COLO668 (cell line): ENCODE measurements at regions not wholly inside any gene's neighbourhood (a gene's known extent, or its start where the extent isn't known, plus 50 kb on each side); places are given as distances from the start of the nearest gene placed in this dataset.
A peak's percentile ranks its signal among the peaks of the same experiment; 100 is the strongest.
"Not testable (repeated sequence)": the region's sequence is repeated elsewhere in the genome, so short reads cannot be mapped to it uniquely, and the experiment has no call there.

Experiments used
- DNase-seq: peaks from one replicate; lab custom pipeline; 2025; ENCODE audit not compliant: unreplicated experiment; lab: John Stamatoyannopoulos, UW

DNA sequence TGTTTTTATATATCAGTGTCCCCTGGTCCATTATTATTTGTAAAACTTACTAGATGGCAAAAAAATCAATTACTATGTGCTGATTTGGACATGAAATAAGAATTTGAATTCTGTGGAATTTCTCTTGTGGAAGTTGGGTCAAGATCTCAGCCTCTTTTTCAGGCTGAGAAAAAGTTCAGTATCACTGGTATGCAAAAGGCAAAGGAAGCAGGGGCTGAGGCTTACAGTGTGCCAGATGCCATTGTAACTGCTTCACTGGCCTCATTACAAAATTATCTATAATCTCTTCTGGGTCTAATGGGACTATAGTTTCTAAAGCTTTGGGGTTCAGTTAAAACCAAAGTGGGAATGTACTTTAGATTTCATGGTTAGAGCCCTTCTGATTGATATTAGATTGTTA lies 125.9 kb upstream of the SLC7A14 start:
- no peak for DNase-seq

DNA sequence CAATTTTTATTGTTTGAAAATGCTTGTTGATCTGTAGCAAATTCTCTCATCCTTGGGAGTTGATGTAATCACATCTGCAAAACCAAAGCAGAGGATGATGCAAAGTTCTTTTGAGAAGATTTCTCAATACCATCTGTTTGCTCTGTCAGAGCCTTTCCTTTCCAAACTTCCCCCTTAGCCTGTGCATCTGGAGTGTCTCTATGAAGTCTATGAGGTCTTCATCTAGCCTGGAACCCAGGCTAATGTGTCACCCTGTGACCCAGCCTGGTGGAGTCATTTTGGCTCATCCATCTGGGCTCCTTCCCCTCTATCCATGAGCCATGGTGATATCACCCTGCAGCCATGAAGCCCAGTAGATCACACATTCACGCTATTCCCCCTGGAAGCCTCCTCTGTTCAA lies 123.2 kb upstream of the SLC7A14 start:
- DNase-seq = no peak

DNA sequence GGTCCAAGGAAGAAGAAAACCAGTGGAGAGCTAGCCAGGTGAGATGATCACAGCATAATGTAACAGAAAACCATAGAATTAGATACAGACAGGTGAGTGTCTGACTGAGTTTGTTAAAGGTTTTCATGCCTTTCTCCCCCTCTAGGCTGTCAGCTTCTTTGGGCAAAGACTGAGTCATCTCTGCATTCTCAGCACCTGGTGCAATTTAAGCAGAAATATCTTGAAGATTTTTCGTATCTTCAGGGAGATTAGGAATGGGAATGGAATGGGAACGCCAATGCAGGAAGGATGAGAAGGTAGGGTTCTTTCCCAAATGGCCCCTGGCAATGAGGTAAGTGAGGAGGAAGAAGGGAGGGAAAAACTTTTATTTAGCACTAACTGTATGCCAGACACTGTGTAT lies 122.0 kb upstream of the SLC7A14 start:
- no peak for DNase-seq

DNA sequence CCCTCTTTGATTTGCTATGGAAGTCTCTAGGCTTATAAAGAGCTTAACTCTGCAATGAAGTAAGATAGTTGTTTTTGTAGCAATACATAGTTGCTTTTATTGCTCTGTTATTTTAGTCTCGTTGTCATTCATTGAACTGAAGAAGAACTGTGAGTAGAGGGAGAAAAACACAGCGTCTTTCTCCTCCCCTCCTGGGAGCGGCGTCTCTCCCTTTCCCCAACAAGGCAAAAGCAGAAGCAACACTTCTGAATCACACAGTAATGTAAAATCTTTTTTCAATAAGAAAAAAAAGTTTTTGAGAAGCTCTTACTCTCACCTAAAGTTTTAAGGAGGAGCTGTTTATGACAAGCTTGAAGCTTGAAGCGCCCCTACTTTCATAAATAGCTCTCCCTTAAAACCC lies 119.3 kb upstream of the SLC7A14 start:
- DNase-seq = no peak

DNA sequence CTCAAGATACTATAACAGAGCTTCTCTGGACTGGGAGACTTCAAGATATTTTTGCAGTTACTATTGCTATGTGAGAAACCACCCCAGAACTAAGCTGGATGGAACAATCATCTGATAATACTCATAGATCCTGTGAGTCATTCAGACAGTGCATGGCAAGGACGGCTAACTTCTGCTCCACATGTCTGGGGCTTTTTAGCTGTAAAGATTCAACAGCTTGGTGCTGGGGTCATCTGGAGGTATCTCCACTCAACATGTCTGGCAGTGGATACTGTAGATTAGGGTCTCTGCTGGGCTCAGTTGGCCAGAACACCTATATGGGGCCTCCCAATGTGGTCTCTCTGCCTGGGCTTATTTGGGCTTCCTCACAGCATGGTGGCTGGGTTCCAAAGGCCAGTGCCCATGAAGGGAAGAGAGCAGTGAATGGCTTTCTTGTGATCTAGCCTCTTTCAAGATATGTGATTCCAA lies 117.3 kb upstream of the SLC7A14 start:
- DNase-seq = no peak

DNA sequence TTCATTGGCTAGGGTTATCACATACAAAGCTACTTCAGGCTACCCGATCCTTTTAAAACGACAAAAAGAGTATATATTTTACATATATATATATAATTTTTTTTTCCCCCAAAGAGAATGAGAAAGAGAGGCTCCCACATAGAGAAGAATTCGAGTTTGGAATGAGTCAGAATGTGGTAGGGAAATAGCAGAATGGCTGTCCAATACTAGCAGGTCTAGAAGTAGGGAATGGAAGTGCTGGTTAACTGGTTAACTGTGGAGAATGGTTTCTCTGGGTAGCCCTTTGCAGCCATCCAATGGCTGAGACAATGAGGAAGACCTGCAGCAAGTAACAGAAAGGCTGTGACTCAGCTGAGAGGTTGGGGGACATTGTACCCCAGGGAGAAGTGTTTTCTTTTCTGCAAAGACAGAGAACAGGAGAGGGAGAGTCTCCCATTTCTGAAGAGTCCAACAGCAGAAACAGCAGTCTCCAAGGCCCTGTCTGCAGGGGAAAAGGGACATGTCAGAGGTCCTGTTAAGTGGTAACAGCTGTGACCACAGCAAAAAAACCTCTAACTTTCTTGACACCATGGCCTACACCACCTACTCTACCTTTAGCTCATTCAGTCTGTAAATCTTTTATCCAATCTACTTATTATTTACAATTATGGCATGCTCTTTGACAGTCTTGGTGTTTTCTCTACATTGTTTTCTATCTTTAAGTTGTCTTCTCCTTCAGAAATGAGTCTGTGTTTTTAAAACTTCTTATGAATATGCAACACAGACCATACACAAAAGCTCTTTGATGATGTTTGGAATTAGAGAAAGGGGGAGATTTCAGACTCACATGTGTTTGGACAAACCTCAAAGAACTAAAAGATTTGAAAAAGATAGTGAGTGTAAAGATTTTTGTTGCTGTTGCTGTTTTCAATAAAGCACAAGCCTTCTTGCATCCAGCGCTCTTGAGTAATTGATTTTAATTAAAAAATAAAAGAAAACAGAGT lies 116.1 kb upstream of the SLC7A14 start:
- no peak for DNase-seq

DNA sequence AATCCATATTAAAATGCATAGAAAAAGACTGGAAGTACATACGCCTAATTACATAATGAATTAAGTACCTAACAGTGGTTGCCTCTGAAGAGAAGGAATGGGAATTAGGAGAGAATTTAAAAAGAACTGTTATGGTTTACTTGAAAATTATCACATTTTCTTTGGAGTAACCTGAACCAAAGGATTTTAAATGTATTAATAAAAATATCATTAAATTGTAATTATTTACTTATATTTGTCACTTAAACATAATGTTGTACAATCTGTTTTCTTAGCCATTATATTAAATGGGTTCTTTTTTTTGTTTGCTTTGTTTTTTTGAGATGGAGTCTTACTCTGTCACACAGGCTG lies 114.2 kb upstream of the SLC7A14 start:
- no peak for DNase-seq

DNA sequence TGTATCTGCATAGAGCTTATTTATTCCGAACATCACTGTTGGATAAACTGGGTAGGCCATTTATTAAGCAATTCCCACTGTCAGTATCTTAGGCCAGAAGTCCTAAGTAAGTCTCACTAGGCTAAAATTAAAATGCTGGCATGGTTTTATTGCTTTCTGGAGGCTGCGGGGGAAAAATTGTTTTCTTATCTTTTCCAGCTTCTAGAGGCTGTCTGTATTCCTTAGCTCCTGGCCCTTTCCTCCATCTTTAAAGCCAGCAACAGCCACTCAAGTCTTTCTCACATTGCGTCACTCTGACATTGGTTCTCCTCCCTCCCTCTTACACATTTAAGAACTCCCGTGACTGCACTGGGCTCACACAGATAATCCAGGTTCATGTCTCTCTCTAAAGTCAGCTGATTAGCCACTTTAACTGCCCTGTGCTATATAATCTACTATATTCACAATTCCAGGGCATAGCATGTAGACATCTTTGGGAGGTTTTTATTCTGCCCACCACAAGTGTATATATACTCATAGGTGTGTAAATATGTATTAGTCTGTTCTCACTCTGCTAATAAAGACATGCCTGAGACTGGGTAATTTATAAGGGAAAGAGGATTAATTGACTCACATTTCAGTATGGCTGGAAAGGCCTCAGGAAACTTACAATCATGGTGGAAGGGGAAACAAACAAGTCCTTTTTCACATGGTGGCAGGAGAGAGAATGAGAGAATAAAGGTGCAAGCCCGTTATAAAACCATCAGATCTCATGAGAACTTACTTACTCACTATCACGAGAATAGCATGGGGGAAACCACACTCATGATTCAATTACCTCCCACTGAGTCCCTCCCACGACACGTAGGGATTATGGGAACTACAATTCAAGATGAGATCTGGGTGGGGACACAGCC lies 113.5 kb upstream of the SLC7A14 start:
- no peak for DNase-seq

DNA sequence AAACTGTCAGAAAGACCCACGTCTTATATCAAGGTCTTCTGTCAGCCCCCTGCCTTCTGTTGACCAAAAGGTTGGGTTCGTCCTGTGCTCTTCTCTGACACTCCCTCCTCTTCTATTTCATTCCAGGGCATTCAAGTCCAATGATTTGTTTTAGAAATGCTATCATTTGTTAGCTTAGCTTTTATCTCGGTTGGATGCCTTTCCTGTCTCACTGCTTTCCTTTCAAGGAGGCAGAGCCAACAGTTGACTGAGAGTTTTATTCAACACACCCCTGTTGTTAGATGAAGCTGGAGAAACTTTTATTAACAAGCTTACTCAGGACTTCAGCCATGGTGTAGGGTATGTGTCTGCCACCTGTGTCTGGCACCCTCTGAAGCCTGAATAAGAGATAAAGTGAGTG lies 112.0 kb upstream of the SLC7A14 start:
- DNase-seq = no peak

DNA sequence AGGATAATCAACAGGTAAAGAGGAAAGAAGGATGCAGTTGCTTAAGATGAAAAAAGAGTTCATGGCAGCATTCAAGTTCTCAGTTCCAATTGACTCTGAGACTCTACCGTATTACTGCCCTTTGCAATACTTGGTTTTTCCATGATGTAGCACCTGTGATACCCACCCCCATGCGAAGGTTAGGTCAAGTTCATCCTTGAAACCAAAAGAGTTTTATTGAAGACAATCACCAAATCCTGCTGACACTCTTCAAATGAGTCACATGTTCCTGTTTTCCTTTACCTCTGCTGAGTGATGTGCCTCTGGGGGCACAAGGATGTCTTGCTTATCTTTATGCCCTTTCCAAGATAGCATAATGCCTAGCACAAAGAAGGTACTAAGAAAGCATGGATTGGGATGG lies 111.3 kb upstream of the SLC7A14 start:
- DNase-seq = no peak

DNA sequence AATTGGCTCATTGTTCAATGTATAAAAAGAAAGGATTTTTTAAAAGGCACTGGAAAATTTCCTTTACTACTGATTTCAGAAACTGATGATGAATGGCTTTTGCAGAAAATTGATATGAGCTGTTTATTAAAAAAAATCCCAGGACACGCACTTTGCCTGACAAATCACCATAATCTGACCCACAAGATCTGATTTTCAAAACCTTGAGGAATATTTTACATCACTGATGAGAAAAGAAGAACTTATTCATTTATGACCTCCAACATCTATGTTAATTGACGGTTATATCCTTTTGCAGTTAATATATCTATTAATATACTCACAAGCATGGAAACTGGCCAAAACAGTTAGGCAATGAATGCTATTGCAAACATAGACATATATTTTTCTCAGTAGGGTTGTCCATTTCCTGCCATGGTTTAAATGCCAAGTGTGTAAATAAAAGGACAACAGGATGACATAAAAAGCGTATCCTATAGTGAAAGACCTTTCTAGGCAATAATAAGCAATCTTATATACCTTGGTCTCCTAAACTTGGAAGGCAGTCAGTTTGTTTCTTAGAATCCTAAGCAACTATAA lies 109.7 kb upstream of the SLC7A14 start:
- no peak for DNase-seq

DNA sequence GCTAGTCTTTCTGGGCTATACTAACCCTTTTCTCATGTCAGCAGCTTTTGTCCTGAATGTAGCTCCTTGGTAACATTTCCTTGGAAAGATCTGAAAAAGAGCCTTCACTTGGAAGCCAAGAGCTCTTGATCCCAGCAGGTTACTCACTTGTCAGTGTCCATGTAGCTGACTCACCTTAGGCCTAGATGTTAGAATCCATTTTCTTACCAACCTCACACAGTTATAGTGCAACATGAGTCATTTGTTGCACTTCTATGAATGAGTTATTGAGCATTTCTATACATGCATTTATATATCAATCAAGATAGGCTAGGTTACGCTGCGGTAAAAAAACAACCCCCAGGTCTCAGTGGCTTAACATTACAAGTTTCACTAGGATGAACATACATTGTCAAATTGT lies 106.8 kb upstream of the SLC7A14 start:
- DNase-seq = no peak

DNA sequence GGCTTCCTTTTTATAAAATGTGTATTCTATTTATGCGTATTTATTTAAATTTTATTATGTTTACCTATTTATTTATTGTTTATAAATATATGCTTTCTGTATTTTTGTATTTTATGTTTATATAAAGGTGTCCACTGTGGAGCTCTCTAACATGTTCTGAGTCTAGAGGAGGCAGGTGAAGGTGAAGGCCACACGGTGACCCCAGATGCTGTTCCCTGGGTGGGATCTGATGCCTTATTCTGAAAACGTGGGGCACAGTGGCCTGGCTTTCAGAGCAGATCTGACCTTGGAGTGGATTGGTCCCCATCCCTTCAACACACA lies 104.7 kb upstream of the SLC7A14 start:
- no peak for DNase-seq

DNA sequence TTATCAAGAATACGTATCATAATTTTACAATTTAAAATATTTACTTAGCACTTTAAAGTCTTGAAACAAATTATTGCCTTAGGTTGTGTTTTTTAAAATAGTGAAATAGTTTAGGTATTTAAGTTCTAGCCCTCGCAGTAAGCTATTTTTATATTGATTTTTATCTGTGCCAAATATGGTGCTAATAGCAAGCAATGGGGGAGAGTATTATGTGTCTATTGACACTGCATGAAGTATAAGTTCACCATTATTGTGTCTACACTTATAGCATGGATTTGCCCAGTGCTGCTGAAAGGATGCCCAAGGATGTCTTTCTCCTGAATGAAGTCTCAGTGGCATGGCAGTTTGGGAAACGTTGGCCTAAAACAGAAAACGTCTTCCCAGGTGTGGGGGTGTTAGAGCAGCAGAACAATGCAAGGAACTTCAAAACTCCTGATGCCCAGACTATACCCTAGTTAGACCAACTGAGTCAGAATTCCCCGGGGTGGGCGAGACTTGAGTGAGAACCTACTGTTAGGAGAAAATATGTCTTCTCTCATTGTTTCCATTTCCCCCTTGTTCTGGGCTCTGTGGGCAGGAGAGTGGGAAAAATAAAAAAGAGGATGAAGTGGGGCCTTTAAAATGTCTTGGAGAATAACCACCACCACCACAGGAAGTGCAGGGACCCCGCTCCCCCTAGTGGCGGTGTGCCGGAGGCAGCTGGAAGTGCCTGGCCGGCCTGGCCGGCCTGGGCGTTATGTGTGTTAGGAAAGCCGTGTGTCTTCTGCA lies 104.2 kb upstream of the SLC7A14 start:
- peak; percentile 56 for DNase-seq

DNA sequence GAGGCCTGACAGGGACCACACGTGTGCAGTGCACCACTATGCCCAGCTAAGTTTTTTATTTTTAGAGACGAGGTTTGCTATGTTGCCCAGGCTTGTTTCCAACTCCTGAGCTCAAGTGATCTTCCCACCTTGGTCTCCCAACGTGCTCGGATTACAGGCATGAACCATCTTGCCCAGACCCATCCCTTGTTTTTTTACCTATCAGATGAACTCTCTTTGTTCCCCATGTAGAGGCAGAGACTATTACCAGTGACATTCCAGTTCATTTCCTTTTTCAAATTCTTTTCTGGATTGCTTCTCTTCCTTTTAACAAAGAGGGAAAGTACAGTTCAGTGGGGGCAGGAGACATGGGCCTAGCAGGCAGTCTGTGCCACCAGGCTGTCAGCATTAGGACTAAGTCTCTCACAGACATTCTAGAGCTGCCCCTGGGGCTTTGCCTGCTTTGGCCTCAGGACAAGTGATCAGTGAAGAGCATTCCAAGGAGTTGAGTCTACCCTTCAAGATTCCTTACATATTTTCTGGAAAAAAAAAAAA lies 103.5 kb upstream of the SLC7A14 start:
- DNase-seq = peak; percentile 3

DNA sequence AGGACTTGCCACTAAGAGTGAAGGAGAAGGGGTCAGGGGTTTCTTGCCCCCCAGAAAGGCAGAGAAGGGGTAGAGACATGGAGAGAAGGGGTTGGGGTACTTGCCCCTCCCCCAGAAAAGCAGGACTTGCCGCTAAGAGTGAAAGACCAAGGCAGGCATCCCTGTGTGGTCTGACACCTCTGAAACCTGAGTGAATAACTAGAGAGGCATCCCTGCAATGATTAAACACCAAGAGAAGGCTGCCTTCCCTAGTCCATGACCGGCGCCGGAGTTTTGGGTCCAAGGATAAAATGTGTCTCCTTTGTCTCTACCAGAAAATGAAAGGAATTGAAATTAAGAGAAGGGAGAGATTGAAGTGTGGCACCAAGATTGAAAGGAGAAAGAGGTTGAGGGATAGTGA lies 102.3 kb upstream of the SLC7A14 start:
- DNase-seq = not testable (repeated sequence)

DNA sequence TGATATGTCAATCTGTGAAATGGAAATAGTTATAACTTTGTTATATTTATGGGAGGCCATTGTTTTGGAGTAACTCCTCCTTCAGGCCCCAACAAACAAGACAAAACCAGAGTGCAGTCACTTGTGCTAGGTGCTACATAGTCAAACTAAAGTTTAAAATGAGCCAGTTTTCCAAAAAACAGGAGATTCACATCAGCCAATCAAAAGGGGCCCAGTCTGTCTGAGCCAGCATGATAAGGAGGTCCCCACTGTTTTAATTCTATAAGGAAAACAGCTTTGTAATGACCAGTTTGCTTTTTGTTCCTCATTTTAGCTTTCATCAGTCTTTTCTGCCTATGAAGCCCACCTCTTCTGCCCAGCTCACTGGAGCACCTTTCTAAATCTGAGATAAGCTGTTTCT lies 94.7 kb upstream of the SLC7A14 start:
- DNase-seq = no peak

DNA sequence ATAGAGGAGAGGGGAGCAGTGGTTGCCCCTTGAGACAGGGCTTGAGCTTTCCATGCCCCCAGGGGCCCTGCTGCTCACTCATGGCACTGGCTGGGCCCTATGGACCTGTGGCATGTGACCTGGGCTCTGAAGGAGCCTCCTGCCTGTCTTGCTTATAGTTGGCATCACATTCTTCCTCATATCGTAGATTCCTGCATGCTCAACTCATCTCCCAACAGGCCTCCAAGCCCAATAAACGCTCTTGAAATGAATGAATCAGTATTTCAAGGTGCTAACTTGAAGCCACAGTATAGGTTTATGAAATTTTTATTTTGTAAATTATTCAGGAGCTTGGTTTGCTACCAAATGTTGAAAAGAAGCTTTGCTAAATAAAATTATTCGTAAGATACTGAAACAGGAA lies 93.3 kb upstream of the SLC7A14 start:
- no peak for DNase-seq

DNA sequence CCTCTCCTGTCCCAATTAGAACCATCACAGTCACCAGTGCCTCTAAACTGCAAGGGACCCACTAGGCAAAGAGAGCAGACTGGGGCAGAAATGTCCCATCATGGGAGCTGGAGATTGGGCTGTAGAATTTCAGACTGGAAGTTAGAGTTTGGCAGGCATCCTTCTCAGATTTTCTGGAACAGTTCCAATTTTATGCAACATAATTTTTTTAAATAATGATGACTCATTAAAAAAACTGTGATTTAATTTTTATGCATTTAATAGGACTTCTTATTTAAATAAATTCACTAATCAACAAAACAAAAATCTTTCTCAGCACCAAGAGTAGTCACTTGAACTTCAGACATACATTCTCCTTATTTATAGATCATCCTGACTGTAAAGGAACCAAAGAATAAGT lies 84.6 kb upstream of the SLC7A14 start:
- DNase-seq = no peak

DNA sequence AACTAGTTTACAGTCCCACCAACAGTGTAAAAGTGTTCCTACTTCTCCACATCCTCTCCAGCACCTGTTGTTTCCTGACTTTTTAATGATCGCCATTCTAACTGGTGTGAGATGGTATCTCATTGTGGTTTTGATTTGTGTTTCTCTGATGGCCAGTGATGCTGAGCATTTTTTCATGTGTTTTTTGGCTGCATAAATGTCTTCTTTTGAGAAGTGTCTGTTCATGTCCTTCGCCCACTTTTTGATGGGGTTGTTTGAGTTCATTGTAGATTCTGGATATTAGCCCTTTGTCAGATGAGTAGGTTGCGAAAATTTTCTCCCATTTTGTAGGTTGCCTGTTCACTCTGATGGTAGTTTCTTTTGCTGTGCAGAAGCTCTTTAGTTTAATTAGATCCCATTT lies 77.1 kb upstream of the SLC7A14 start:
- not testable (repeated sequence) for DNase-seq

DNA sequence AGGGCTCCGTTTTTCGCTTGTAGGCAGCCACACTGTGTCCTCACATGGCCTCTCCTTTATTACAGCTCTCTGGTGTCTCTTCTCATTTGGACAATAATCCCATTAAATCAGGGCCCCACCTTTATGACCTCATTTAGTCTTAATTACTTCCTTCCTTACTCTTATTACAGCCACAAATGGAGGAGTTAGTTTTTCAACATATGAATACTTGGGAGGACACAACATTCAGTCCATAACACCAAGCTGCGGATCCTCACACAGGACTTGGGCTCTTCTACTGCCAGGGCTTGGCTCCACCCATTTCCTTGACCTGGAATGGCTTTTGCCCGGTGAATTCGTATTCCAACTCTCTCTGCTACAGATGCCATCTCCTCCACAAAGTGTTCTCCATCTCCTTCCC lies 74.3 kb upstream of the SLC7A14 start:
- no peak for DNase-seq
